Pancreas (tissue), 10 donors: ENCODE measurements at regions not wholly inside any gene's neighbourhood (a gene's known extent, or its start where the extent isn't known, plus 50 kb on each side); places are given as distances from the start of the nearest gene placed in this dataset.

Experiments
- ATAC-seq, 4 donors: fragments of 200-7000 bp; cut with Tn5 transposase; one replicate each; pipeline versions ENCODE4 v1.8.0 to v1.9.1; 2020; ENCODE audit warnings: mild to moderate bottlenecking in 4 of 4, moderate library complexity in 4 of 4
- DNase-seq, 6 donors: peaks; one replicate each; pipeline ENCODE4 v3.0.0-alpha.2; 2020
- FAIRE-seq: peaks from 2 replicates; lab custom pipeline; 2012; peaks lifted over from hg19 to GRCh38; lab: Jason Lieb, UNC
- H3K27ac ChIP-seq, 4 donors: fragments of 200-600 bp; sonication (generic); 1 replicate in 3 of 4; 2 replicates in 1 of 4; pipeline versions ENCODE4 v1.5.0 to v1.8.0; 2020
- H3K27me3 ChIP-seq, 4 donors: fragments of 200-600 bp; one replicate each; pipeline ENCODE4 v1.8.0; 2021
- H3K36me3 ChIP-seq, 3 donors: fragments of 200-600 bp; sonication (generic) in 1 of 3; one replicate each; pipeline versions ENCODE4 v1.5.0 to v1.8.0; 2020 to 2021
- H3K4me1 ChIP-seq, 3 donors: fragments of 200-600 bp; one replicate each; pipeline ENCODE4 v1.8.0; 2021
- H3K4me3 ChIP-seq, 4 donors: fragments of 200-600 bp; sonication (generic) in 2 of 4; one replicate each; pipeline versions ENCODE4 v1.5.0 to v1.8.0; 2020 to 2021
- H3K9me3 ChIP-seq, 4 donors: fragments of 200-600 bp; one replicate each; pipeline ENCODE4 v1.8.0; 2021
- WGBS, 2 donors: extraction: QIAGEN DNeasy Blood & Tissue Kit; methylation state at CpG; one replicate each; pipeline ENCODE4 v1.1.7; 2013; 5-methylcytosine and 5-hydroxymethylcytosine counted together
- intact Hi-C, 3 donors: fragments of 100-400 bp; cut with DNase I; formaldehyde crosslinking; loops; one replicate each; pipeline versions ENCODE4 v1.11.1 to v1.14.2; 2022
- TF ChIP-seq, protein P1 (sequence below), 4 donors: fragments of 200-600 bp; sonication (generic) in 3 of 4; IDR thresholded peaks; one replicate each; pipeline versions ENCODE4 v1.5.0 to v1.8.0; 2021; ENCODE audit warnings: antibody characterized with exemption in 4 of 4
- donor health status: healthy with polysubstance abuse.
- donor health status: DM: no; HTN: no; CAD: no; lungs with moderate emphysema.
- donor health status: DM: no; HTN: no; CAD: no.
- donor health status: control.
- donor health status: control.
- donor health status: Bipolar disorder and iron deficiency.
- donor health status: DM: yes; HTN: yes; CAD: no.
- donor health status: DM: no; HTN: no; CAD: no.
- donor health status: DM: no; HTN: no; CAD: no.
- donor health status: DM: yes; HTN: yes; CAD: no.

GRCh38 chr5:89372176-89372575 lies 489.2 kb upstream of the MEF2C start:
- intact Hi-C loops: no loop called here
- DNase-seq (no peak), ATAC-seq (no peak), FAIRE-seq (no peak)
- no peaks in the 10 kb centered on the region for H3K36me3 ChIP-seq
- H3K27me3 ChIP-seq: no peaks in the 10 kb centered on the region
- H3K4me1 ChIP-seq: peaks cover 0 to 8% (median 6%) of the 10 kb centered on the region in 3 donors
- WGBS, 2 donors: 92 to 97% methylated on average over 1 of the region's 1 CpG
- no peak overlapping the region for H3K27ac ChIP-seq
- TF ChIP-seq, protein P1, sequence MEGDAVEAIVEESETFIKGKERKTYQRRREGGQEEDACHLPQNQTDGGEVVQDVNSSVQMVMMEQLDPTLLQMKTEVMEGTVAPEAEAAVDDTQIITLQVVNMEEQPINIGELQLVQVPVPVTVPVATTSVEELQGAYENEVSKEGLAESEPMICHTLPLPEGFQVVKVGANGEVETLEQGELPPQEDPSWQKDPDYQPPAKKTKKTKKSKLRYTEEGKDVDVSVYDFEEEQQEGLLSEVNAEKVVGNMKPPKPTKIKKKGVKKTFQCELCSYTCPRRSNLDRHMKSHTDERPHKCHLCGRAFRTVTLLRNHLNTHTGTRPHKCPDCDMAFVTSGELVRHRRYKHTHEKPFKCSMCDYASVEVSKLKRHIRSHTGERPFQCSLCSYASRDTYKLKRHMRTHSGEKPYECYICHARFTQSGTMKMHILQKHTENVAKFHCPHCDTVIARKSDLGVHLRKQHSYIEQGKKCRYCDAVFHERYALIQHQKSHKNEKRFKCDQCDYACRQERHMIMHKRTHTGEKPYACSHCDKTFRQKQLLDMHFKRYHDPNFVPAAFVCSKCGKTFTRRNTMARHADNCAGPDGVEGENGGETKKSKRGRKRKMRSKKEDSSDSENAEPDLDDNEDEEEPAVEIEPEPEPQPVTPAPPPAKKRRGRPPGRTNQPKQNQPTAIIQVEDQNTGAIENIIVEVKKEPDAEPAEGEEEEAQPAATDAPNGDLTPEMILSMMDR (IDR thresholded peaks at IDR 0.05): no peak
- no peaks in the 10 kb centered on the region for H3K9me3 ChIP-seq
- H3K4me3 ChIP-seq: no peak overlapping the region

DNA sequence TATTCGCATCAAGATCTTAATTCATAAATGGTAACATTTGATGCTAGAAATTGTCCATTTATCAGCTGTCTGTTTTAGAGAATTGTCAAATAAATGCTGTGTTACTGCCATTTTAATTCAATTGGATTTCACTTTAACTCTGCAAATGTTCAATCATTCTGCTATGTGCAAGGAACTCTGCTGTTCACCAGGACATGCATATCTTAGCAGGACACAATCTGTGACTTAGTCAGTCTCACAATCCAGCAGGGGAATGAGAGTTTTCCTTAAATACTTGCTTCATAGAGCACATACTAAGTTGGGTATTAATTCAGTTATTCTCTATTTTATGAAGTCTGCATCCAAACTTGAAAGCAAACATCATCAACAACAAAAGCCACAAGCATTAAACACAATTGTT lies 488.7 kb upstream of the MEF2C start:
- no peak overlapping the region for H3K27ac ChIP-seq
- no peaks in the 10 kb centered on the region for H3K36me3 ChIP-seq
- H3K9me3 ChIP-seq: no peaks in the 10 kb centered on the region
- intact Hi-C loops: no loop called here
- TF ChIP-seq, protein P1 (IDR thresholded peaks at IDR 0.05): no peak
- DNase-seq (no peak), FAIRE-seq (no peak), ATAC-seq (no peak)
- H3K4me3 ChIP-seq: no peak overlapping the region
- no peaks in the 10 kb centered on the region for H3K27me3 ChIP-seq
- 96 to 100% methylated on average over 1 of the region's 1 CpG for WGBS, 2 donors
- H3K4me1 ChIP-seq: peaks cover 0 to 8% (median 6%) of the 10 kb centered on the region in 3 donors

DNA sequence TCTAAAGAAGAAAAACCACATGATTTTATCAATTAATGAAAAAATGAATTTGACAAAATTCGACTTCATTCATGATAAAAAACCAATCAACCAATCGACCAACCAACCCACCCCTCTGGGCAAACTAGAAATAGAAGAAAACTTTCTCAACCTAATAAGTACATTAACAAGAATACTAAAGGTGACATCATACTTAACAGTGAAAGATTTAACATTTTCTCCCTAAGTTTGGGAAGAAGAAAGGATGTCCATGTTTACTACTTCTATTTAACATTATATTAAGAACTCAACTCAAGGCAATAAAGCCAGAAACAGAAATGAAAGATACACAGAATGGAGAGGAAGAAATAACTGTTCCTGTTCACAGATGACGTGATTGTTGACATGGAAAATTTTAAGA lies 476.1 kb upstream of the MEF2C start:
- no peak for DNase-seq
- intact Hi-C loops: no loop called here
- 60 to 79% methylated on average over 3 of the region's 3 CpGs for WGBS, 2 donors
- no peak overlapping the region for H3K4me3 ChIP-seq
- no peak for ATAC-seq
- H3K4me1 ChIP-seq: no peaks in the 10 kb centered on the region
- H3K27me3 ChIP-seq: no peaks in the 10 kb centered on the region
- FAIRE-seq: no peak
- no peaks in the 10 kb centered on the region for H3K36me3 ChIP-seq
- TF ChIP-seq, protein P1 (IDR thresholded peaks at IDR 0.05): no peak
- H3K27ac ChIP-seq: no peak overlapping the region
- no peaks in the 10 kb centered on the region for H3K9me3 ChIP-seq

GRCh38 chr5:89353837-89354551 lies 471.0 kb upstream of the MEF2C start:
- no peaks in the 10 kb centered on the region for H3K27me3 ChIP-seq
- no peak overlapping the region for H3K4me3 ChIP-seq
- no peaks in the 10 kb centered on the region for H3K36me3 ChIP-seq
- H3K27ac ChIP-seq: no peak overlapping the region
- H3K9me3 ChIP-seq: no peaks in the 10 kb centered on the region
- ATAC-seq: no peak
- 54 to 76% methylated on average over 1 of the region's 1 CpG for WGBS, 2 donors
- intact Hi-C loops: no loop called here
- no peak for DNase-seq
- TF ChIP-seq, protein P1 (IDR thresholded peaks at IDR 0.05): no peak
- H3K4me1 ChIP-seq: no peaks in the 10 kb centered on the region
- FAIRE-seq: no peak

- intact Hi-C loops: no loop called here
- no peaks in the 10 kb centered on the region for H3K27me3 ChIP-seq
- H3K9me3 ChIP-seq: no peaks in the 10 kb centered on the region
- H3K4me3 ChIP-seq: no peak overlapping the region
- no peak overlapping the region for H3K27ac ChIP-seq
- FAIRE-seq: no peak
- no peaks in the 10 kb centered on the region for H3K36me3 ChIP-seq
- DNase-seq: no peak
- no peak for ATAC-seq
- no peaks in the 10 kb centered on the region for H3K4me1 ChIP-seq
- TF ChIP-seq, protein P1 (IDR thresholded peaks at IDR 0.05): no peak
These were observed 469.0 kb upstream of the MEF2C start for GRCh38 chr5:89351975-89352374.
